Raji (cell line): ENCODE measurements at regions not wholly inside any gene's neighbourhood (a gene's known extent, or its start where the extent isn't known, plus 50 kb on each side); places are given as distances from the start of the nearest gene placed in this dataset.

Source experiments
- POLR2A ChIP-seq: IDR thresholded peaks from 2 replicates; pipeline ENCODE4 v1.6.1; 2011; ENCODE audit warnings: low read depth, low read length, control low read depth; ENCODE audit not compliant: insufficient read depth

- TF ChIP-seq POLR2A: no peak
Measured at GRCh38 chr5:116810951-116811350, 236.3 kb upstream of the SEMA6A start.

- no peak for TF ChIP-seq POLR2A
Measured at GRCh38 chr5:116806836-116807235, 232.2 kb upstream of the SEMA6A start.

DNA sequence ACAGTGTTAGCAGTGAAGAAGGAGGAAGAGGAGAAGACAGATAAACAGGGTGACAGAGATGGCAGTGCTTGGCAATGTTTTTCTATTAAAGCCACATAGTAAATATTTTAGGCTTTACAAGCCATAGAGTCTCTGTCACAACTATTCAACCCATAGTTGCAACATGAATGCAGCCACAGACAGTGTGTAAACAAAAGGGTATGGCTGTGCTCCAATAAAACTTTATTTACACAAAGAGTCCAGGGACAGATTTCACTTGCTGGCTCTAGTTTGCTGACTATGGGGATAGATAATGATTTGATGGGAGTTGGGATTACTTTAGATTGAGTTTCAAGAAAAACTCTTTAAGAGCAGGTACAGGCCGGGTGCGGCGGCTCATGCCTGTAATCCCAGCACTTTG is 224.8 kb upstream of the SEMA6A start:
- TF ChIP-seq POLR2A: no peak

DNA sequence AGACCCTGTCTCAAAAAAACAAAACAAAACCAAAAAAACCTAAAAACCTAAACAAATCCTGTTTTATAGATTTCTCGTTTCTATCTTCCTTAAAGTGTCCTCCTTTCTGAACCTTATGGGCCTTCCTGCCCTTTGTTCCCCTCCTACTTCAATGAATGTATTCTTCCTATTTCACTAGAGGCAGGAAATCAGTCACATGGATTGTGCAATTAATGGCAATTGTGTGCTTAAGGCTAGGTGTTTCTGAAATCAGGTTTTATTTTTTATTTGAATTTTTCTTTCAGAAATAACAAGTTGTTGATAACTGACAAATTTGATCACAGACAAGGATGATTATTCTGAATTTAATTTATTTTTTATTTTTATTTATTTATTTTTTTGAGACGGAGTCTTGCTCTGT is 220.6 kb upstream of the SEMA6A start:
- no peak for TF ChIP-seq POLR2A

DNA sequence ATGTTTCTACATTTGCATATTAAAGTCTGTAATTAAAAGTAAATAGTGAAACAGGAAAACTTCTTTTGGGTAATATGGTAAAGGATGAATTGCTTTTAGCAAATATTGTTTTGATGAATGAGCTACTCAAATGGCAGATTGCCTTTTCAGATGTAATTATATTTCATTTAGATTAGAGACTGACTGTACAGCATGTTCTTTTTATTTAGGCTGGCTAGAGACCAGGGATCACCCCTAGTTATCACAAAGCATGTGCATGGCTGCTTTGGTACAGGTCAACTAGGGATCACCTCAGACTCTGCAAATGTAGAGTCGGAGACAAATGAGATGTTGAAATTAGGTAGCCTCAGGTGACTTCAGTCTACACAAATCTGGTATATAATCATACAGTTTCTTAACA is 214.9 kb upstream of the SEMA6A start:
- TF ChIP-seq POLR2A: no peak

DNA sequence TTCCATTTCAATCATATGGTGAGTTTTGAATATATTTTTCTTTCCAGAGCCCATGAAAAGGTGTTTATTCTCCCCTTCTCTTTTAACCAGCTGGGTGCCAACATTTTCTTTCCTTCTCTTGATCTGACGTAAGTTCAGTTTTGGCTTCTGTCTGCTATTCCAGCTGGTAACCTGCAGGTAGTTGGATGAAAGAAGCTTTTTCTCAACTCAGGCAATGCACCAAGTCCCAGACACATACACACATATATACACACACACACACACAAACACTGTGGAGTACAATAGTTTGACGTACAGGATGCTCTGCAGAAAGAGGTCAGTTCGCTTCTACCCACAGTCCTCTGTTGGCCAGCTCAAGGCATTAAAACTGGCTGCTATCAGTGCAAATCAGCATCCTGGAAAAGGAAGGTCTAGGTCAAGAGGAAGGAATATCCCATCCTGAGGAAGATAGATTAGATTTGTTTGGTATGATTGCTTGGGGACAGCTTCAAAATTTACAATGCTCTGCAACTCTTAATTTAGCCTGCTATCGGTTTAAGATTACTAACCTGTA is 214.3 kb upstream of the SEMA6A start:
- no peak for TF ChIP-seq POLR2A

- TF ChIP-seq POLR2A: no peak
Measured at GRCh38 chr5:116787570-116787969, 212.9 kb upstream of the SEMA6A start.

- TF ChIP-seq POLR2A: no peak
Measured at GRCh38 chr5:116785106-116785505, 210.5 kb upstream of the SEMA6A start.

DNA sequence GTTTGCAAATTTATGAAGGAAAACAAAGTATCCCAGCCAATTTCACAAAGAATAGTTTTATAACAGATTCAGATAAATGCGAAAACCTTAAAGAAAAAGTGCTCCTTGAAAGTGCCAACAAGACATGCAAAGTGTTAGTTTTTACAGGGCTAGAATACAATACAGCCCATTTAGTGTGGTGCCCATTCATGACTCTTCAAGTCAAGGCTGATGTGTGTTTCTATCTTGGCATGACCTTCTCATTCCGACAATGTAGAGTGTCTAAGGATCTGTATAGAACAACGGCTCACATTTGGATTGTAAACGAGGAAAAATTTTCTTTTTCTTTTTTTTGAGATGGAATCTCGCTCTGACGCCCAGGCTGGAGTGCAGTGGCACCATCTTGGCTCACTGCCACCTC is 205.2 kb upstream of the SEMA6A start:
- TF ChIP-seq POLR2A: no peak

GRCh38 chr5:116778651-116779280 is 204.1 kb upstream of the SEMA6A start:
- TF ChIP-seq POLR2A: no peak

- no peak for TF ChIP-seq POLR2A
Measured at GRCh38 chr5:116778032-116778431, 203.4 kb upstream of the SEMA6A start.

GRCh38 chr5:116773926-116774325 is 199.3 kb upstream of the SEMA6A start:
- no peak for TF ChIP-seq POLR2A

- no peak for TF ChIP-seq POLR2A
Measured at GRCh38 chr5:116772806-116773205, 198.2 kb upstream of the SEMA6A start.

DNA sequence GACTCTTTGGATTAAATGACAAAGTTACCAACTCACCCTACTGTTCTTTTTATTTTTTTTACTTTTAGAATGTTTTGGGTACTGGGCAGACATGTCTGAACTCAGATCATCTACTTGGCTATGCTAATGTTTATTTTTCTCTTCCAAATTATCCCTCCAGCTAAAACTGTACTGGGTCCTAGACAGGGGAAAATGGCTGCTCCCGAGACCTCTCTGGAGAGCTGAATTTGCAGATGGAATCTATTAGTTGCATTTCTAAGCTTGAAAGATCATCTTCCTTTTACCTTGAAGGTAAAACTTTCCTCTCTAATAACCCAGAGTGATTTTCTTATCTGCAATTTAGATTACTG is 197.5 kb upstream of the SEMA6A start:
- no peak for TF ChIP-seq POLR2A

- no peak for TF ChIP-seq POLR2A
Measured at GRCh38 chr5:116771466-116772151, 197.0 kb upstream of the SEMA6A start.

DNA sequence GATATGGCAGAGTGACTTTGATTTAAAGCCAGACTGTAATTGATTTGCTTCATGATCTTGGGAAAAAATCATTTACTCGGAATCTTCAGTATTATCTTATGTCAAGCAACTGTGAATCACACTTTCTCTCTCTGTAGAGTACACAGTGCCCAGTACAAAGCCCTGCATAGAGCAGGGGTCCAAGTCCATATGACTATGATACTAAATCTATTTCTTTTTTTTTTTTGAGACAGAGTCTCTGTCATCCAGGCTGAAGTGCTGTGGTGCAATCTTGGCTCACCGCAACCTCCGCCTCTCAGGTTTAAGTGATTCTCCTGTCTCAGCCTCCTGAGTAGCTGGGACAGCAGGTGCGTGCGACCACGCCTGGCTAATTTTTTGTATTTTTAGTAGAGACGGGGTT is 194.8 kb upstream of the SEMA6A start:
- TF ChIP-seq POLR2A: no peak
